Ureter (tissue), 1 donor: ENCODE measurements at regions not wholly inside any gene's neighbourhood (a gene's known extent, or its start where the extent isn't known, plus 50 kb on each side); places are given as distances from the start of the nearest gene placed in this dataset.

Source experiments
- DNase-seq: peaks from one replicate; pipeline ENCODE4 v3.0.0-alpha.2; 2020; ENCODE audit warnings: low spot score
- donor health status: DM: yes; HTN: yes; CAD: no.

- DNase-seq, result no peak
Observed at GRCh38 chr20:1712634-1713624, 55.4 kb upstream of the SIRPG start.

- no peak for DNase-seq
Observed at GRCh38 chr20:1711826-1712601, 54.4 kb upstream of the SIRPG start.

GRCh38 chr20:1711266-1711665, 53.7 kb upstream of the SIRPG start:
- no peak for DNase-seq

- no peak for DNase-seq
Observed at GRCh38 chr20:1710484-1710883, 52.9 kb upstream of the SIRPG start.

- DNase-seq, result no peak
Observed at GRCh38 chr20:1707588-1708449, 50.2 kb upstream of the SIRPG start.
